Thyroid gland (tissue), 4 donors: ENCODE measurements at regions not wholly inside any gene's neighbourhood (a gene's known extent, or its start where the extent isn't known, plus 50 kb on each side); places are given as distances from the start of the nearest gene placed in this dataset.
"Not testable (repeated sequence)": the region's sequence is repeated elsewhere in the genome, so short reads cannot be mapped to it uniquely, and the experiment has no call there.

Experiments
- DNase-seq, 2 donors: peaks; one replicate each; pipeline ENCODE4 v3.0.0-alpha.2; 2019
- H3K27ac ChIP-seq, 3 donors: fragments of 200-600 bp; sonication (generic); 1 replicate in 2 of 3; 2 replicates in 1 of 3; pipeline ENCODE4 v1.5.1; 2016 to 2019; ENCODE audit warnings: mild to moderate bottlenecking in 1 of 3, moderate library complexity in 1 of 3
- H3K27me3 ChIP-seq: fragments of 200-600 bp; sonication (generic); one replicate; pipeline ENCODE4 v1.5.1; 2019
- H3K36me3 ChIP-seq, 2 donors: fragments of 200-600 bp; sonication (generic); one replicate each; pipeline ENCODE4 v1.5.1; 2016 to 2019
- H3K4me1 ChIP-seq, 2 donors: fragments of 200-600 bp; sonication (generic); one replicate each; pipeline ENCODE4 v1.5.1; 2017 to 2019
- H3K4me3 ChIP-seq, 3 donors: fragments of 200-600 bp; sonication (generic); replicated peaks in 1 of 3; 1 replicate in 2 of 3; 2 replicates in 1 of 3; pipeline ENCODE4 v1.5.1; 2016; ENCODE audit warnings: mild to moderate bottlenecking in 1 of 3
- H3K9me3 ChIP-seq: fragments of 200-600 bp; sonication (generic); one replicate; pipeline ENCODE4 v1.5.1; 2017
- CTCF ChIP-seq, 6 experiments: fragments of 200-600 bp in 3 of 6; fragments of 450-650 bp in 3 of 6; sonication (generic) in 3 of 6; IDR thresholded peaks; one replicate each; pipeline ENCODE4 v1.5.1; 2016 to 2019; ENCODE audit warnings: antibody characterized with exemption in 6 of 6, mild to moderate bottlenecking in 2 of 6, inconsistent platforms in 1 of 6, moderate library complexity in 1 of 6
- POLR2A ChIP-seq, 2 donors: fragments of 450-650 bp; IDR thresholded peaks; one replicate each; pipeline ENCODE4 v1.6.1; 2017; ENCODE audit warnings: antibody characterized with exemption in 2 of 2, mild to moderate bottlenecking in 2 of 2, moderate library complexity in 1 of 2
- WGBS, 2 donors: methylation state at CpG; one replicate each; pipeline ENCODE4 v1.1.5; 2017; 5-methylcytosine and 5-hydroxymethylcytosine counted together
- intact Hi-C: fragments of 100-400 bp; cut with DNase I; formaldehyde crosslinking; loops from one replicate; pipeline ENCODE4 v1.15.1; 2023

- Histone ChIP-seq H3K27me3 (no peaks in the 10 kb centered on the region), H3K36me3 (no peaks in the 10 kb centered on the region), H3K4me3 (no peak overlapping the region), H3K9me3 (no peaks in the 10 kb centered on the region), H3K27ac (no peak overlapping the region), H3K4me1 (peaks cover 0 to 10% of the 10 kb centered on the region in 2 donors)
- DNase-seq = no peak
- 86 to 88% methylated on average over 3 of the region's 3 CpGs for WGBS, 2 donors
- TF ChIP-seq POLR2A (IDR thresholded peaks at IDR 0.05) = no peak
- no peak for TF ChIP-seq CTCF (IDR thresholded peaks at IDR 0.05)
- intact Hi-C loops = no loop called here
Measured at GRCh38 chr9:119873877-119874276, 504.6 kb upstream of the BRINP1 start.

DNA sequence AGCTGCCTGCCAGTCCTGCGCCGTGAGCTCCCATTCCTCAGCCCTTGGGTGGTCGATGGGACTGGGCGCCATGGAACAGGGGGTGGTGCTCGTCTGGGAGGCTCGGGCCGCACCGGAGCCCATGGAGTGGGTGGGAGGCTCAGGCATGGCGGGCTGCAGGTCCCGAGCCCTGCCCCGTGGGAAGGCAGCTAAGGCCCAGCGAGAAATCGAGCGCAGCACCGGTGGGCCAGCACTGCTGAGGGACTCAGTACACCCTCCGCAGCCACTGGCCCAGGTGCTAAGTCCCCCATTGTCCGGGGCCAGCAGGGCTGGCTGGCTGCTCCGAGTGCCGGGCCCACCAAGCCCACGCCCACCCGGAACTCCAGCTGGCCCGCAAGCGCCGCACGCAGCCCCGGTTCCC is 501.0 kb upstream of the BRINP1 start:
- H3K36me3 ChIP-seq, H3K27ac ChIP-seq, H3K27me3 ChIP-seq, H3K4me3 ChIP-seq, H3K9me3 ChIP-seq, intact Hi-C loops, DNase-seq: not testable (repeated sequence)
- peaks cover 8 to 24% of the 10 kb centered on the region in 2 donors for H3K4me1 ChIP-seq
- 95 to 99% methylated on average over 14 to 25 of the region's 26 CpGs for WGBS, 2 donors

GRCh38 chr9:119868694-119869093 is 499.5 kb upstream of the BRINP1 start:
- Histone ChIP-seq H3K4me3 (no peak overlapping the region), H3K9me3 (no peaks in the 10 kb centered on the region), H3K36me3 (no peaks in the 10 kb centered on the region), H3K27ac (peak overlapping the region in 2 of 3 donors; percentile 69 to 80), H3K27me3 (no peaks in the 10 kb centered on the region), H3K4me1 (peaks cover 8 to 24% of the 10 kb centered on the region in 2 donors)
- intact Hi-C loops = no loop called here
- peak; percentile 76 to 83 for DNase-seq
- TF ChIP-seq CTCF (IDR thresholded peaks at IDR 0.05) (no peak), POLR2A (IDR thresholded peaks at IDR 0.05) (peak in 1 of 2 donors; percentile 17)
- 16 to 24% methylated on average over 5 of the region's 5 CpGs for WGBS, 2 donors

DNA sequence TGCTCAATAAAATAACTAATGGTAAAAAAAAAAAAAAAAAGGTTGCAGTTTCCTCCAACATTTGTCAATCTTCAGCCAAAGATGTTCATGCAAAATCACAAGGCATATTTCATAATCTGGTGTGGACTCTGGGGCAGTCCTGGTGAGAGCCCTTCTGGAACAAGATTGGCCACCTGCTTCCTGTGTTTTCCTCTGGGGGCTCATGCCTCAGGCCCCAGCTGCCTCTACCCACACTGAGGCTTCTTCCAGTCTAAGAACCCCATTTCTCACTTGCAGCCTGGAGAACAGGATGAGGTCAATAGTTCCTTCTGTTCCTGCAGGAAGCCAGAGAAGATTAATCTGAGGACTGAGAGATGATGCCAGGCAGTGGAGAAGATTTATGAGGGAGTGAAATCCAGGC is 492.6 kb upstream of the BRINP1 start:
- Histone ChIP-seq H3K36me3 (no peaks in the 10 kb centered on the region), H3K4me3 (no peak overlapping the region), H3K27ac (no peak overlapping the region), H3K4me1 (no peaks in the 10 kb centered on the region), H3K9me3 (no peaks in the 10 kb centered on the region), H3K27me3 (no peaks in the 10 kb centered on the region)
- no peak for DNase-seq
- TF ChIP-seq POLR2A (IDR thresholded peaks at IDR 0.05) = no peak
- no peak for TF ChIP-seq CTCF (IDR thresholded peaks at IDR 0.05)
- intact Hi-C loops = no loop called here

- Histone ChIP-seq H3K36me3 (no peaks in the 10 kb centered on the region), H3K9me3 (no peaks in the 10 kb centered on the region), H3K4me1 (no peaks in the 10 kb centered on the region), H3K27me3 (no peaks in the 10 kb centered on the region), H3K27ac (no peak overlapping the region), H3K4me3 (no peak overlapping the region)
- intact Hi-C loops = no loop called here
- no peak for DNase-seq
- 76 to 81% methylated on average over 2 of the region's 2 CpGs for WGBS, 2 donors
- no peak for TF ChIP-seq POLR2A (IDR thresholded peaks at IDR 0.05)
- TF ChIP-seq CTCF (IDR thresholded peaks at IDR 0.05) = no peak
Measured at GRCh38 chr9:119859128-119859527, 489.9 kb upstream of the BRINP1 start.

- no peak overlapping the region for H3K4me3 ChIP-seq
- no peaks in the 10 kb centered on the region for H3K36me3 ChIP-seq
- H3K4me1 ChIP-seq = no peaks in the 10 kb centered on the region
- TF ChIP-seq CTCF (IDR thresholded peaks at IDR 0.05) (no peak), POLR2A (IDR thresholded peaks at IDR 0.05) (no peak)
- DNase-seq = no peak
- no peak overlapping the region for H3K27ac ChIP-seq
- no peaks in the 10 kb centered on the region for H3K27me3 ChIP-seq
- intact Hi-C loops = no loop called here
- H3K9me3 ChIP-seq = no peaks in the 10 kb centered on the region
Measured at GRCh38 chr9:119853126-119853525, 483.9 kb upstream of the BRINP1 start.
